HG03139 (cell line): ENCODE measurements at regions not wholly inside any gene's neighbourhood (a gene's known extent, or its start where the extent isn't known, plus 50 kb on each side); places are given as distances from the start of the nearest gene placed in this dataset.

Experiments used
- ATAC-seq: cut with Tn5 transposase; IDR thresholded peaks from one replicate; pipeline ENCODE4 v1.9.1; 2021; ENCODE audit not compliant: unreplicated experiment

DNA sequence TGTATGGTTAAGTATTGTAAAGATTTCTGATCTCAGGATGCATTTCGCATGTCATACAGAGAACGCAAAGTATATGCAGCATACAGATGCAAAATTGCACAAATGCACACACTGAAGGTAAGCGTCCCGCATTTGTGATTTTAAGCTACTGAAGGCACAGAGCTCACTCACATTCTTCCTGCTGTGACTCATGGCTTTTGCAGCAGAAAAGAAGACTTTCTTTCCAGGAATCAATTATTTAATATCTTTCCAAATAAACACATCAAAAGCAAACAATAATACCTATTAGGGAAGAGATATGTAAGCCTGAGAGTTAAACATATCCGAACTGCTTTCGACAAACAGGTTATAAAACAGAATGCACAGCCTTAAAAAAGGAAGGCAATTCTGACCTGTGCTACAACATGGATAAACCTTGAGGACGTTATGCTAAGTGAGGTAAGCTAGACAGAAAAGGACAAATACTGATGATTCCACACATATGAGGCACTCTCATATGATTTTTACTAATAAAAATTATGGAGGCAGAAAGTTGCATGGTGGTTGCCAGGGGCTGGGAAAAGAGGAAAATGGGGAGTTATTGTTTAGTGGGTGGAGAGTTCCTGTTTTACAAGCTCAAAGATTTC, 109.0 kb downstream of the TFAP2A start:
- ATAC-seq: no peak

DNA sequence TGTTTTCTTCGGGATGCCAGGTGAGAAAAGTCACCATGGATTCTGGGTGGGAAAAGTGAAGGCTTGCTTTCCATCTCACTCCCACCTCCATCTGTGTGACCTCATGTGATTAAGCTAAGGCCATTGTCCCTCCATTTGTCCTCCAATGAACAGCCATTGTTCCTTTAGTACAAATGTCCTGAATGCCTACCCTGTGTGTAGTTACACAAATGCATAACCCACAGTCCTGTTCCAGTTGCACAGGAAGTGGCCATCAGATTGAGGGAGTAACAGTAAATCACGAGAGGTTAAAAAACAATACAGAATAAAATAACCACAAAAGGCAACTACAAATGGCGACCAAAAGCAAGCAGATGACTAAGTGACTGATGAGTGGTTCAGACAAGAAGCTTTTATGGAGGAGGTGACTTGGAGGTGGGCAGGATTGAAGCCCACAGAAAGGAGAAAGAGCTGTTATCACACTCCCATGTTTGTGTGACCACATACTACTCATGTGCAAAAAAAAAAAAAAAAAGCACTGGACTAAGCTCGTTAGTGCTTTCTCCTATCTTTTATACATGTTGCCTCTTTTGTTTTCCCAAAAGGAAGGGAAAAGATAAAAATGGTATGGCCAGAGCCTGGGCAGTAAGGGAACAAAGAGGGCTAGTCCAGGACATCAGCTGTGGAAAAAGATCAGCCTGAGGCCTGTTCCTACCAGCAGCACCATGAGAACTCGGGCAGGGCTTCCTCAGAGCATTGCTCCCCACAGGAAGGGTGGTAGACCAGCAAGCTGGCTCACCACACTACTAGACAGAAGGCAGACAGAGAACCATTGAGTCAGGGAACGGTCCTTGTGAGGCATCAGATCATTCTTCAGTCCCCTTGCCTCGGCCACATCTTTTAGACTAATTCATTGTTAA, 111.0 kb downstream of the TFAP2A start:
- no peak for ATAC-seq

DNA sequence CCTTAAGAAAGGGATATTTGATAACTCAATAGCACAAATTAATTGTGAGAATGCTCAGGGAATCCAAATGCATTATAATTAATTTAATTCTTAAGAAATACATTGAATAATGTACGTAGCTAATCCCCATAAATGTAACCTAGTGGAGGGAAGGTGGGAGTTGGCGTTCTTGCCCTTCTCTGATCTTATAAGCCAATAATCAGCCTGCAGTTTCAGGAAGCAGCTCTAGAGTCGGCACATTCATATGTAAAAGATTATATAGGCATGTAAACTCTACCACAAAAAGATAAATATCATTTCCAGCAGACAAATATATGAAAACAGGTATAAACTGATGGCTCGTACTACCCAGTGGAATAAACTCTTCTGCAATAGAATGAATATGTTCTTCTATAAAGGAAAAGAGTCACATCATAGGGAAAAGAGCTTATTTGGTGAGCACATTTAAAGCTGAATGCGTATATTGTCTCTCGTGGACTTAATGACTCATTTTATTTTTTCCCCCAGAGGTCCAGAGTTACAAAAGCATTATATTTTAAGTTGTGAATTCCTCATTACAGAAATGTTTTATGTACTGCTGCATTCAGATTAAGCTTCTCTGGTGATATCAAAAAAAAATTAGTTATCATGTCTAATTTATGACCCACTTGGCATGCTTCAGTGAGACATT, 112.2 kb downstream of the TFAP2A start:
- ATAC-seq: no peak

DNA sequence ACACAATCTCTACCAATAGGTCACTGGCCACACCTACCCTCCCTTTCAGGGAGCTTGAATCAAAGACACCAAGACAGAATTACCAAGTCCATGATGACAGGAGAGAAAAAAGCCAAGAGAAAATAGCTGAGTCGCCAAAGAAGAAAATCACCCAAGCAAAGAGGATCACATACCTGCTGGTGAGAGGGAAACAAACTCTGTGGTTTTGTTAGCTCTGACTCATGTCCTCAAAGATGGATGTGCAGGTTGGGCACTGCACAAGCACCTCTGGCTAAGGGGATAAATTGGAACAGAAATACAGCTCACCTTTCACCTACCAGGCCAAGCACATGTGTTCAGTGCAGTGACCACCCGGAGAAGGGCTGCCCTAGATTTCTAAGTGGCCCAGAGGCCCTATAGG, 114.8 kb downstream of the TFAP2A start:
- ATAC-seq: no peak

DNA sequence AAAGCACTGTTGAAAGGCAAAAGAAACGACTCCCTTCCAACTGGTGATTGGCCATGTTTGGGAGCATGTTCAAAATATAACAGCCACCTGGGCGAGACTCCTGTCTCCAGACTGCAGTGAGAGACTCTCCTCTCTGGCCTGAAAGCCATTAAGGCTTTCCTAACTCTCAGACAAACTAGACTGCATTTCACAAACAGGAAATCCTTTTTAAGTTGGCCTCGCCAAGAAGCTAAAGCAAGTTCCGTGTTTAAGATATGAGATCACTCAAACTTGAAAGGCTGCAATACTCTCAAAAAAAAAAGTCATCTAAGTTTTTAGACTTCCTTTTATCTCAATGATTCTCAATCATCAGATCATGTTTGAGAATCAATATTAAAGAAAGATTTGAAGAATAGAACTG, 117.0 kb downstream of the TFAP2A start:
- no peak for ATAC-seq

DNA sequence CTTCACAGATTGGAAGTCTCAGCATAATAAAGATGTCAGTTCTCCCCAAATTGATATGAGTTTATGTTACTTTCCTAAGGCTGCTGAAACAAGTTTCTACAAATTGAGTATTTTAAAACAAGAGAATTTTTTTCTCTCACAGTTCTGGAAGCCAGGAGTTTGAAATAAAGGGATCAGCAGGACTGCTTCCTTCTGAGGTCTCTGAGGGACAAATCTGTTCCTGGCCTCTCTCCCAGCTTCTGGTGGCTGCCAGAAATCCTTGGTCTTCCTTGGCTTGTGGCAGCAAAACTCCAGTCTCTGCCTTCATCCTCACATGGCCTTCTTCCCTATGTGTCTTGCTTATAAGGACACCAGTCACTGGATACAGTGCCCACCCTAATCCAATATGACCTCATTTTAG, 136.1 kb downstream of the TFAP2A start:
- no peak for ATAC-seq

DNA sequence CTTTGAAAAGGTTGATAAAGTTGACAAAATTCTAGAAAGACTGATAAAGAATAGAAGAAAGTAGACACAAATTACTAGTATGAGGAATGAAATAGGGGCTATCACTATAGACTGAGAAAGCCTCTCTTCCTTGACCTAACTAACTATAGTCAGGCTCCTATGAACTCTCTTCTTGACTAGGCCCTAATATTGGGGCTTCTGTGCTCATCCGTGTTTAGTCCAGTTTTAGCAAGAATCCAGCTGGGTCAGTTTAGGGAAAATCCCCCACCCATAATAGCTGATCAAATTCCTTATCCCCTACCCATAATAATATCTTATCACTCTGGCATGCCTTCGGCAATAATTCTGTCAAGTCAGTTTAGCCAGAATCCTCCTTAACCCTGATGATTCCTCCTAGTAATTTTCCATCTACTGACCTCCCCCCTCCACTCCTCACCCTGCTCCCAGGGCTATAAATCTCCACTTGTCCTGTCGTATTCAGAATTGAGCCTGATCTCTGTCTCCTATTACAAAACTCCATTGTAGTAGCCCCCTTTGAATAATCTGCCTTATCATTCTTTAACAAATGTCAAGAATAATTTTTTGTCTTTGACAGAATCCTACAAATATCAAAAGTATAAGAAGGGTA, 138.1 kb downstream of the TFAP2A start:
- ATAC-seq: no peak

DNA sequence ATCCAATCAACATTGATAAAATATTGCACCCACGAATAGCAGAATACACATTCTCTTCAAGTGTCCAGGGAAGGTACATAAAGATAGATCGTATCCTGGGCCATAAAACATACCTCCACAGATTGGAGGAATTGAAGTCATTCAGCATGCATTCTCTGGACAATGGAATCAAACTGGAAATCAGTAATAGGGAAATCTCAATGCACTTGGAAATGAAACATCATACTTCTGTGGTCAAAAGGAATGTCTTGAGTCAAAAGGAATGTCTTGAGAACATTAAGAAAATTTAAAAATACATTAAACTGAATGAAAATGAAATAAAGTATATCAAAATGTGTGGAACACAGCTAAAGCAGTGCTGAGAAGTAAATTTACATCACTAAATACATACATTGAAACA, 138.8 kb downstream of the TFAP2A start:
- ATAC-seq: no peak

DNA sequence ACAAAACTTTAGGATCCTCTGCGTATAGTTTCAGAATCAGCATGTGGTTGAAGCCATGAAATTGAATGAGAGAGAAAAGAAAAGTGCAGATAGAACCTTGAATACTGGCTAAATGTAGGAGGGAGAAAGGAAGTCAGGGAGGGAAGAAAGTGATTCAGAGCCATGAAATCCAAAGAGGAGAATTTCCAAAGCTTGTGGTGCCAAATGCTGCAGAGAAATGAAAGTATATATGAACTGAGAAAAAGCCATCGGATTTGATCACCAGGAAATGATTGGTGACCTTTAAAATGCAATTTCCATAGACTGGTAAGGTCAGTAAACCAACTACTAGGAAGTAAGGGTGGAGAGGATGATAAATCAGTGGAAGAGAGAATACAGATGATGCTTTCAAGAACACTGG, 142.3 kb downstream of the TFAP2A start:
- no peak for ATAC-seq

DNA sequence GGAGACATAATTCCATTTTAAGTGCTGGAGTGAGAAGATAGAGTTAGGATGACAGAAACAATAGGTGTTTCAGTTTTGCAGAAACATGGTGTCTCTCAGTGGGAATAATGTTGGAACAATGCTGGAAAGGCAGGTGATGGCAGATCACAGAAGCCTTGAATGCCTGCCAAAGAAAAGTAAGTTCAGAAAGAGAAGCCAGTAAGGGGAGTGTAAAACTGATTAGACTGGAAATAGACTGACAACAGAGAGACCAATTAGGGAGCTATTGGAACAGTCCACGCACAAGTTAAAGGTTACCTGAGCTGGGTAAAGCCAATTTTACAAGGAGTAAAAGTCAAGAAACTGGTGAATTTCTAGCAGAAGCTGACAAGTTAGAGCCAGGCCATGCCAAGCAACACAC, 142.9 kb downstream of the TFAP2A start:
- no peak for ATAC-seq

DNA sequence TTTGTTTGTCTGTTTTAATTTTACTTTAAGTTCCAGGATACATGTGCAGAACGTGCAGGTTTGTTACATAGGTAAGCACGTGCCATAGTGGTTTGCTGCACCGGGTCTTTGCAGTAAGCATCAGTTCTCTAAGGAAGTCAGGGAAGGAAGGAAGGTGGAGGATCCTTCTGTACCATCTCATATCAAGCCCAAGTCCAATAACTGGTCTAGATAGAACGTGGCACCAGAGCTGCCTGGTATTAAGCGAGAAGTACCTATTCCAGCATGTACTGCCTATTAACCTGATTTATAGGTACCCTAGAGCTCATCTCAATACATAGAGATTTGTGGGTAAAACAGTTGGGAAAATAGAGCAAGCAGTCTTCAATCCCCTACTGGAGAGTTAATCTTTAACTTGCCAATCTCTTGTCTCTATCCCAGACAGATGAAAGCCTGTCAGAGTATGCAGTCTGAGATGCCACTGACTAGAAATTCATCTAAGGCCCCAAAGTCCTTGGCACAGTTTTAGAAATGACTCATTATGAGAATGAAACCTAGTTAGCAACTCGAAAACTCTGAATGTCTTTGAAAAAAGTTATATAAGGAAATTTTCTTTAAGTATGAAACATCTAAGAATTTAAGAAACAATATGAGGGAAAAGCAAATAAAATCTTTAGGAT, 144.9 kb downstream of the TFAP2A start:
- no peak for ATAC-seq

DNA sequence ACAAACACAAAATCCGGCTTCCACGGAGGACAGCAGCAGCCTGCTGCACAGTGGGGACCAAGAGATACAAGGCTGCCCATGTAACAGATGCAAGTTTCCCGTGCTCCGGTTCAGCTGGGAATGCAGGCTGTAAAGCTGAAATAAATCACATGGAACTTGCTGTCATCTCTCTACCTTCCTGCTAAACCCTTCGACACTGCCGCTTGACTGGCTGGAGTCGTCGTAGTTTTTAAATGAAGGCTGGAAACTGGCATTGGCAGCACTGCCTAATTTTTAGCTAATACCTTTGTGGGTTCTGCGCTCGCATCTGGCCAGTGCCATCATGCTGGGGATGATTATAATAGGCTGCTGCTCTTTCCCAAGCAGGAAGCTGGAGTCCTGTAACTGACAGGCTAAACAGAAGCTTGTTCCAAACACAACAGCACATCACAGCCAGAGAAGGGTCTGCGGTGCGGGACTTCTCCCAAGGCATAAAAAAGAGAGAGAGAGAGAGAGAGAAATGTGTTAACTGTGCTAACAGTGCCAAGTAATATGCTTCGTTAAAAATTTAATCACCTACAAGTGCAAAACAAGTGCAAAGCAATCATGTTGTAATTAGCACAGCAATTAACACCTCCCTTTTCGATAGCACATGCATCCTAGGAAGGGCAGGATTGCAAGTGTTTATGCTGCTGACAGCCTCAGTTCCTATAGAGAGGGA, 146.1 kb downstream of the TFAP2A start:
- ATAC-seq: no peak

DNA sequence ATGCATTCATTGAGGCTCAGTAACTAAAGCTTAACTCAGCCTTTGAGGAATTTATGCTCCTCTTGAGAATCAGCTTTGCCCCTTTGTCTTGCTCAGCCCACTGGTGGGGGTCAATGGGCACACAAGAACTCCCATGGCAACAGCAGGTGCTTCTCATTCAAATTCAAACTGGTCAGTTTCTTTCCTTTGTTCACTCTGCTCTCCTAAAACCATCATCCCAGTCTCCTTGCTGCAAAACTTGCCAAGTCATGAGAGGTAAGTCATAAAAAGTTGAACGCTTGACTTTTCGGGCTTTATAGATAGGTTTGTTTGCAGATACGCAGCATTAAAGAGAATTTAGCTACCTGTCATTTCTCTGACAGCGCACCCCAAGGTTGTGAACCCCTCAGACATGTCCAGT, 146.8 kb downstream of the TFAP2A start:
- no peak for ATAC-seq

DNA sequence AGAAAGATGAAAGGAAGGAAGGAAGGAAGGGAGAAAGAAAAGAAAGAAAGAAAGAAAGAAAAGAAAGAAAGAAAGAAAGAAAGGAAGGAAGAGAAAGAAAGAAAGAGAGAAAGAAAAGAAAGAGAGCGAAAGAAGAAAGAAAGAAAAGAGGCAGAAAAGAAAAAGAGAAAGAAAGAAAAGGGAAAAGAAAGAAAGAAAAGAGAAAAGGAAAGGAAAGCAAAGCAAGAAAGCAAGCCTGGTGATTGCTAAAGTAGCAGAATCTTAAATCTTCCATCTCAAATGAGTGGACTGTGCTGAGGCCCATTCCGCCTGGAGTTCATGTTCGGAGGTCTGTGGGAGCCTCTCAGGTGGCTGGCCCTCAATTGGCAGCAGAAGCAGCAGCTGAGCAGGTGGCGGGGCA, 148.4 kb downstream of the TFAP2A start:
- no peak for ATAC-seq

DNA sequence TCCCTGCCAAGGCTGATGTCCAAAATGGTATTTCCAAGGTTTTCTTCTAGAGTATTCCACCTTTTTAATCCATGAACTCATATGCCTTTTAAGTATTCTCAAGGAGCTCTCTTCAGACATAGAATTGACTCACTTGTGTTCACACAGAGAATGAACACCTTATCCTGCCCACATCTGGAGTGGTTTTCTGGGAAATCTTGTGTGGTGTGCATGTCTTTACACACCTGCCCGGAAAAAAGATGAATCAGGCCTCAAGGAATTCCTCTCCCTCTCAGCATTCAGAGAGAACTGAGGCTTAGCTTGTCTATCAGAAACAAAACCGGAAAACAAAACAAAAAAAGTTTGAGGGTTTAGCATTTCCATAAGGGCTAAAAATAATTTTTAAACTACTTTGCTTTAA, 148.8 kb downstream of the TFAP2A start:
- no peak for ATAC-seq

DNA sequence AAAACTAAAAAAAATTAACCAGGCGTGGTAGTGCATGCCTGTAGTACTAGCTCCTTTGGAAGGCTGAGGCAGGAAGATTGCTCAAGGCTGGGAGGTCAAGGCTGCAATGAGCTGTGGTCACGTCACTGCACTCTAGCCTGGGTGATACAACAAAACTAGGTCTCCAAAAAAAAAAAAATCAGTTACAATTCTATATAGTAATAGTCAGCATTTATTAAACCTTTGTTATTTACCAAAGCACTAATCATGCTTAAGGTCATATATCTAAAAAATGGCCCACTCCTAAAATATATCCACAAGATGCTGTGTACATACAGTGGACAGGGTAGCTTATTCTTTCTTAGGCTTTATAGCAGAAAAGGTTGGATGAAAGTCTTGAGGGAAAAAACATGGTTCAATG, 152.4 kb downstream of the TFAP2A start:
- no peak for ATAC-seq

DNA sequence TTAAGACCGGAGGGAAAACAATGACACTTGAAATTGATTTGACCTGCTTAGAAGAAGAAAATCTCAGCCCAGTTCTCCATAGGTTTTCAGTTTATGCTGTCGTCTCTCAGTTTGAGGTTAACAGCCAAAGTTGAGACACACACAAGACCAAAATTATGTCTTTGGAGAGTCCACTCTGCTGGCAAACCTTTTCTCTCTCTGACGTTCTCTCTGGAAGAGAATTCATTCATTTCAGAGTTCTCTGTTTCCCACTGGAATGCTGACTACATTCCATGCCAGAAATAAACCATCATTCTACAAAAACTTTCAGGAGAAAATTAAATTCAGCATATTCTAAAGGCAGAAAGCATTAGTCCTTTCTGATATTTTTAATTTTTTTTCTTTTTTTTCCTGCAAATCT, 155.2 kb downstream of the TFAP2A start:
- no peak for ATAC-seq

DNA sequence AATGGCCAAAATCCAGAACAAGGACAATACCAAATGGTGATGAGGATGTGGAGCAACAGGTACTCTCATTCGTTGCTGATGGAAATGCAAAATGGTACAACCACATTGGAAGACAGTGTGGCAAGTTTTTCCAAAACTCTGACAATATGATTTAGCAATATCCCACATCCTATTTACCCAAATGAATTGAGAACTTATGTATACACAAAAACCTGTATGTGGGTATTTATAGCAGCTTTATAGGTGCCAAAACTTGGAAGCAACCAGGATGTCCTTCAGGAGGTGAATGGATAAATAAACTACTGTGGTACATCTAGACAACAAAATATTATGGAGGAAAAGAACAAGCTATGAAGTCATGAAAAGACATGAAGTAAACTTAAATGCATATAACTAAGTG, 156.5 kb downstream of the TFAP2A start:
- ATAC-seq: no peak

DNA sequence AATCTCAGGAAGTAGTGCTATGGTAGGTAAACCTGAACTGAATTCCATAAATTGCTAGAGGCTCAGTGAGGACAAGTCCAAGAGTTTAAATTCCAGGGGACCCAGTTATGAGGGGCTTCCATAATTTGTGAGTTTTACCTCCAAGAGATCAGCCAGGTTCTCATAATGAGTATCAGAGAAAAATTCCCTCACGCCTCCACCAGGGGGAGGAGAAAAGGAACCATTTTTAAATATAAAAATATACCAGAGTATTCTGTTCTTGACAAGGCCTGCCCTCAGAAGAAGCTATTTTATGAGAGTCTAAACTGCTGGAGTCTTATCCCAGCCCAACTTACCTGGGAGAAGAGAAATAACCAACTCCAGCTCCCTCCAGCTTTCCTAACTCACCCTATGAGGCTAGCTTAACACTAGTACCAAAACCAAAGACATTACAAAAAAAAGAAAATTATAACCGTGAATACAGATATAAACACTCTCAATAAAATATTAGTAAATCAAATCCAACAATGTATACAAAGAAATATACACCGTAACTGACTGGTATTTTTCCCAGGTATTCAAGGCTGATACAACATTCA, 158.7 kb downstream of the TFAP2A start:
- no peak for ATAC-seq

DNA sequence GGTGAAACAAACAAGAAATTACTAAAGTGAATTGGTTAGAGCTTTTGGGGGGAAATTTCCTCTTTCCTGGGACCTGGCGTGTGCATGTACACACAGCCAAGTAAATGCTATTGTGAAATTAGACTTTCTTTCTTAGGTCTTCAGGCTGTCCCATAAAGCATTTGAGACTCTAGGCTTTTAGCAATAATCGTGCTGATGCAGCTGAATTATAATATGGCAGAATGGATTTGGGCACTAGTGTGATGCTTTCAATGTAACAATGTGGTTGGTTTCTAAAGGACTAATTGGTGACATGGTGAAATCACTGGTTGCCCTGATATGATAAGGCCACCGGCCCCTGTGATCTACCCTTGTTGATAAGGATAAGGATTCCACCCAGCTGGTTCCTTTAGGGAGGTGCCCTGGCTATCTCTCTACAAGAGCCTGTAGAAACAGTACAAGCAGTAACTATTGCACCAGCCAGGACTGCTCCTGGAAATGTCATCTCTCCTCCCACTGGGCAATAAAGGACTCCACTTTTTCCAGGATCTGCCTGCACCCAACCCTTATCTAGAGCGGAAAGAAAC, 164.1 kb downstream of the TFAP2A start:
- ATAC-seq: no peak
